CD4-positive, alpha-beta T cell treated with Interferon gamma for 1 hour (primary cell): ENCODE measurements at regions not wholly inside any gene's neighbourhood (a gene's known extent, or its start where the extent isn't known, plus 50 kb on each side); places are given as distances from the start of the nearest gene placed in this dataset.

ENCODE experiments used
- DNase-seq: peaks from one replicate; pipeline ENCODE4 v3.0.0-alpha.2; 2020

GRCh38 chr4:146022541-146022940, 83.9 kb upstream of the ZNF827 start:
- DNase-seq = no peak

- no peak for DNase-seq
Measured at GRCh38 chr4:146018247-146018646, 79.6 kb upstream of the ZNF827 start.

- no peak for DNase-seq
Measured at GRCh38 chr4:146004730-146005129, 66.1 kb upstream of the ZNF827 start.

GRCh38 chr4:145988628-145989027, 50.0 kb upstream of the ZNF827 start:
- no peak for DNase-seq
